ENCODE measurements at regions not wholly inside any gene's neighbourhood (a gene's known extent, or its start where the extent isn't known, plus 50 kb on each side); places are given as distances from the start of the nearest gene placed in this dataset.

GRCh38 chr15:95850837-95851236, 479.7 kb upstream of the NR2F2 start:
- H3K4me3 ChIP-seq (ENCODE audit: low read depth in 1 of 2, low read length in 2 of 2), result no peak overlapping the region
- H3K4me1 ChIP-seq (ENCODE audit: control insufficient read depth in 1 of 2, insufficient read depth in 2 of 2, low read length in 2 of 2), result no peaks in the 10 kb centered on the region
- no peaks in the 10 kb centered on the region for H3K36me3 ChIP-seq (ENCODE audit: control insufficient read depth in 1 of 2, insufficient read depth in 2 of 2, low read length in 2 of 2)
- no peak overlapping the region for H3K27ac ChIP-seq (ENCODE audit: low read length)
- H3K9me3 ChIP-seq (ENCODE audit: control insufficient read depth in 1 of 2, low read length in 2 of 2), result no peaks in the 10 kb centered on the region
- H3K27me3 ChIP-seq (ENCODE audit: low read depth, low read length), result no peaks in the 10 kb centered on the region

DNA sequence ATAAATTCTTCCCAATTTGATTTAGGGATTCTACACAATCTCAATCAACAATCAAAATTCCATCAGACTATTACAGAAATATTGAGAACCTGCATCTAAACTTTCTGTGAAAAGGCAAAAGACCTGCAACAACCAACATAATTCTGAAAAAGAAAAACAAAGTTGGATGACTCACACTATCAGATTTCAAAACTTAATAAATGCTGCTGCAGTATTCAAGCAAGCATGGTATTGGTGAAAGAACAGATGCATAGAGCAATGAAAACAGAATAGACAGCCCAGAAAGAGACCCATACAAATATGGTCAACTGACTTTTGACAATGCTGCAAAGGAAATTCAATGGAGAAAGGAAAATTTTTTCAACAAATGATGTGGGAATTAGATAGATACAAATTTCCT, 477.1 kb upstream of the NR2F2 start:
- H3K4me3 ChIP-seq (ENCODE audit: low read depth in 1 of 2, low read length in 2 of 2), result no peak overlapping the region
- no peaks in the 10 kb centered on the region for H3K36me3 ChIP-seq (ENCODE audit: control insufficient read depth in 1 of 2, insufficient read depth in 2 of 2, low read length in 2 of 2)
- no peaks in the 10 kb centered on the region for H3K4me1 ChIP-seq (ENCODE audit: control insufficient read depth in 1 of 2, insufficient read depth in 2 of 2, low read length in 2 of 2)
- no peaks in the 10 kb centered on the region for H3K9me3 ChIP-seq (ENCODE audit: control insufficient read depth in 1 of 2, low read length in 2 of 2)
- H3K27ac ChIP-seq (ENCODE audit: low read length), result no peak overlapping the region
- H3K27me3 ChIP-seq (ENCODE audit: low read depth, low read length), result no peaks in the 10 kb centered on the region

GRCh38 chr15:95857124-95857757, 473.3 kb upstream of the NR2F2 start:
- Histone ChIP-seq H3K9me3 (ENCODE audit: control insufficient read depth in 1 of 2, low read length in 2 of 2) (no peaks in the 10 kb centered on the region), H3K27ac (ENCODE audit: low read length) (no peak overlapping the region), H3K27me3 (ENCODE audit: low read depth, low read length) (no peaks in the 10 kb centered on the region), H3K36me3 (ENCODE audit: control insufficient read depth in 1 of 2, insufficient read depth in 2 of 2, low read length in 2 of 2) (no peaks in the 10 kb centered on the region), H3K4me3 (ENCODE audit: low read depth in 1 of 2, low read length in 2 of 2) (no peak overlapping the region), H3K4me1 (ENCODE audit: control insufficient read depth in 1 of 2, insufficient read depth in 2 of 2, low read length in 2 of 2) (peaks cover 0 to 4% of the 10 kb centered on the region in 2 donors)

DNA sequence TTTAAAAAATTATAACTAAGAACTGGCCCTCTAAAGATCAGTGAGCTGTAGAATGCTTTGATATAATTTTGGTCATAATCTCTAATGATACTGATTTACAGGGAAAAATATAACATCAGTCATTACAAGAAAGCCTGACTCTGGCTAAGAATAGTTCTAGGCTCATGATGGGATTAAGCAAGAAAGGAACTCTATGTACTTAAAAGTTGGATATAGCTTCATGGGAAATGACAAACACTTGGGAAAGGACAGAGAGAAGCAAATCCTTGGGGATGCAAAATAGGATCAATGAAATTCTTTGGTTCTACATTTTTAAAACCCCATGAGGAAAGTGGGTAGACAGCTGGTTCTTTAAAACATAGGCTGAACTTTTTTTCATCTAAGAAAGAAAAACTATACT, 472.7 kb upstream of the NR2F2 start:
- H3K9me3 ChIP-seq (ENCODE audit: control insufficient read depth in 1 of 2, low read length in 2 of 2), result no peaks in the 10 kb centered on the region
- H3K27ac ChIP-seq (ENCODE audit: low read length), result no peak overlapping the region

GRCh38 chr15:95860406-95860805, 470.1 kb upstream of the NR2F2 start:
- H3K36me3 ChIP-seq (ENCODE audit: control insufficient read depth in 1 of 2, insufficient read depth in 2 of 2, low read length in 2 of 2), result no peaks in the 10 kb centered on the region
- H3K27me3 ChIP-seq (ENCODE audit: low read depth, low read length), result no peaks in the 10 kb centered on the region
- H3K4me1 ChIP-seq (ENCODE audit: control insufficient read depth in 1 of 2, insufficient read depth in 2 of 2, low read length in 2 of 2), result peaks cover 0 to 4% of the 10 kb centered on the region in 2 donors
- no peak overlapping the region for H3K4me3 ChIP-seq (ENCODE audit: low read depth in 1 of 2, low read length in 2 of 2)
- H3K9me3 ChIP-seq (ENCODE audit: control insufficient read depth in 1 of 2, low read length in 2 of 2), result no peaks in the 10 kb centered on the region
- H3K27ac ChIP-seq (ENCODE audit: low read length), result no peak overlapping the region

More for the DNA sequence above, 472.7 kb upstream of the NR2F2 start:
- Histone ChIP-seq H3K4me3 (ENCODE audit: low read depth in 1 of 2, low read length in 2 of 2) (no peak overlapping the region), H3K27me3 (ENCODE audit: low read depth, low read length) (no peaks in the 10 kb centered on the region), H3K36me3 (ENCODE audit: control insufficient read depth in 1 of 2, insufficient read depth in 2 of 2, low read length in 2 of 2) (no peaks in the 10 kb centered on the region), H3K4me1 (ENCODE audit: control insufficient read depth in 1 of 2, insufficient read depth in 2 of 2, low read length in 2 of 2) (peaks cover 0 to 4% of the 10 kb centered on the region in 2 donors)

DNA sequence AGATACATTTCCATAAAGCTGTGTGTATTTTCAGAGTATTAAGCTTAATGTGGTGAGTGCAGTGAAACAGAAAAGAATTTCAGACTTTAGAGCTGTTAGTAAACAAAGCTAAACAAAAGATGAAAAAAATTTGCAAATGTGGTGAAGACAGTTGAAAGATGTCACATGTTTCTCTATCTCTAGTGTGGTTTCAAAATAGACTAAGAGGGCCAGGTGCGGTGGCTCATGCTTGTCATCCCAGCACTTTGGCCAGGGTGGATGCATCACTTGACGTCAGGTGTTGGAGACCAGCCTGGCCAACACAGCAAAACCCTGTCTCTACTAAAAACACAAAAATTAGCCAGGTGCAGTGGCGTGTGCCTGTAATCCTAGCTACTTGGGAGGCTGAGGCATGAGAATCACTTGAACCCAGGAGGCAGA, 466.0 kb upstream of the NR2F2 start:
- H3K27me3 ChIP-seq (ENCODE audit: low read depth, low read length), result no peaks in the 10 kb centered on the region
- no peak overlapping the region for H3K4me3 ChIP-seq (ENCODE audit: low read depth in 1 of 2, low read length in 2 of 2)
- no peaks in the 10 kb centered on the region for H3K36me3 ChIP-seq (ENCODE audit: control insufficient read depth in 1 of 2, insufficient read depth in 2 of 2, low read length in 2 of 2)
- peaks cover 0 to 11% of the 10 kb centered on the region in 2 donors for H3K4me1 ChIP-seq (ENCODE audit: control insufficient read depth in 1 of 2, insufficient read depth in 2 of 2, low read length in 2 of 2)
- no peak overlapping the region for H3K27ac ChIP-seq (ENCODE audit: low read length)
- H3K9me3 ChIP-seq (ENCODE audit: control insufficient read depth in 1 of 2, low read length in 2 of 2), result no peaks in the 10 kb centered on the region

DNA sequence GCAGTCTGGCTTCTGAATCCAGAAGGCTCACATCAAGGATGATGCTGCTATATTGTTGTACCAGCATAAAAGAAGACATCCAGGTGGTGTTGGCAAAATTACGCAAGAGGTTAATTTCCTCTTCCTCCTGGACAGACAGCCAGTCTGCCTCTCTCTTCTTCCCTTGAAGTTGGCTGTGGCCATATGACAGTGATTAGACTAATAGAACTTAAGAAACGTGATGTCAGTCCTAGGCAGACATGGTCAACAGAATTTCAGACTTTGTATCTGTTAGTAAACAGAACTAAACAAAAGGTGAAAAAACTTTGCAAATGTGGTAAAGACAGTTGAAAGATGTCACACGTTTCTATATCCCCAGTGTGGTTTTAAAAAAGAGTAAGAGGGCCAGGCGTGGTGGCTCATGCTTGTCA, 465.2 kb upstream of the NR2F2 start:
- no peaks in the 10 kb centered on the region for H3K27me3 ChIP-seq (ENCODE audit: low read depth, low read length)
- H3K27ac ChIP-seq (ENCODE audit: low read length), result no peak overlapping the region
- H3K4me3 ChIP-seq (ENCODE audit: low read depth in 1 of 2, low read length in 2 of 2), result no peak overlapping the region
- H3K4me1 ChIP-seq (ENCODE audit: control insufficient read depth in 1 of 2, insufficient read depth in 2 of 2, low read length in 2 of 2), result peaks cover 0 to 11% of the 10 kb centered on the region in 2 donors
- no peaks in the 10 kb centered on the region for H3K36me3 ChIP-seq (ENCODE audit: control insufficient read depth in 1 of 2, insufficient read depth in 2 of 2, low read length in 2 of 2)
- no peaks in the 10 kb centered on the region for H3K9me3 ChIP-seq (ENCODE audit: control insufficient read depth in 1 of 2, low read length in 2 of 2)

DNA sequence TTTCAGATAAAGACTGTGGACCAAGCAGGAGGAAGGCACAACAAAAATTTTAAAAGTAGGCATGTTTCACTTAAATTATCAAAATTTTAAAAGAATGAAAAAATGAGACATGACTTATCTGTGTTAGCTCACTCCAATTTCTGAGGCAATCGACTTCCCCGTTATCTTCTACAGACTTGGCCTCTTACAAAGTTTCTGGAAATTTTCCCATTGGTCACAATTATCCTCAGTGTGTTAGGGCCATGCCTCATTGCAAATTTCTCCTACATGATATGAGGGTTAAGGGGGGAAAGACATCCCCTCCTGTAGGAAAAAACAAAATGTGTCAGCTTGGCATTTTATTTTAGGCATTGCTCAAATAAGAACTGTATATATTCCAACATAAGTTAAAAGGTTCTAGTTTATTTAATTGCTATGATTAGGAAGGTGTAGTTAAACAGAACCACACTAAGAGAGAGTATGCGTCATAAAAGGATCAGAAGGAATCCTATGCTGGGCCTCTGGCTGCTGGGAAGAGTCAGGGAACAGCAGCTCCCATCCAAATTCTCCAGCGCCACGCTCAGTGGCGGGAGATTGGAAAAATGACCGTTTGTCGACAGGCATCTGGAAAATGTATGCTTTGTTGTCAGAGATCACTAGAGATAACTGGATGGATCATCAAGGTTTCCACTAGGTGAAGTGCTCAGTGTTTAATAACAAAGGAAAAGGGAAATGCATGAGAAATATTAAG, 463.6 kb upstream of the NR2F2 start:
- Histone ChIP-seq H3K36me3 (ENCODE audit: control insufficient read depth in 1 of 2, insufficient read depth in 2 of 2, low read length in 2 of 2) (no peaks in the 10 kb centered on the region), H3K27me3 (ENCODE audit: low read depth, low read length) (no peaks in the 10 kb centered on the region), H3K27ac (ENCODE audit: low read length) (no peak overlapping the region), H3K4me3 (ENCODE audit: low read depth in 1 of 2, low read length in 2 of 2) (no peak overlapping the region), H3K4me1 (ENCODE audit: control insufficient read depth in 1 of 2, insufficient read depth in 2 of 2, low read length in 2 of 2) (peaks cover 0 to 7% of the 10 kb centered on the region in 2 donors), H3K9me3 (ENCODE audit: control insufficient read depth in 1 of 2, low read length in 2 of 2) (no peaks in the 10 kb centered on the region)

DNA sequence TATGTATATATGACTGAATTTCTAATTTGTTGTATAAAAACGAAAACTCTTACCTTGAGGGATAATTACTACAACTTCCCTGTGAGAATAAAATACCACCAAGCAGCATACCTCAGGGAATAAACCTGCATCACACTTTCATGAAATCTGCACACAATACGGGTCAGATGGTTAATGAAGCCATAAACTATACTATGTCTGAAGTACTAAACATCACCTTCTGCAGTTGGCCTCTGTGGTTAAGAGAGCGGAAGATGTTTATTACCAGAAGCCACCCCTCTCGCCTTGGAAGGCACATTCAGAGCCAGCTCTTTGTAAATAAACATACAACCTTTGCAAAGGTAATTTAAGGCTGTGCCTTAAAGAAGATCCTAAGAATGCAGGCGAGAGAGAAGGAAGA, 462.1 kb upstream of the NR2F2 start:
- Histone ChIP-seq H3K36me3 (ENCODE audit: control insufficient read depth in 1 of 2, insufficient read depth in 2 of 2, low read length in 2 of 2) (no peaks in the 10 kb centered on the region), H3K27me3 (ENCODE audit: low read depth, low read length) (no peaks in the 10 kb centered on the region), H3K27ac (ENCODE audit: low read length) (no peak overlapping the region), H3K4me1 (ENCODE audit: control insufficient read depth in 1 of 2, insufficient read depth in 2 of 2, low read length in 2 of 2) (peaks cover 0 to 7% of the 10 kb centered on the region in 2 donors), H3K4me3 (ENCODE audit: low read depth in 1 of 2, low read length in 2 of 2) (no peak overlapping the region), H3K9me3 (ENCODE audit: control insufficient read depth in 1 of 2, low read length in 2 of 2) (no peaks in the 10 kb centered on the region)

DNA sequence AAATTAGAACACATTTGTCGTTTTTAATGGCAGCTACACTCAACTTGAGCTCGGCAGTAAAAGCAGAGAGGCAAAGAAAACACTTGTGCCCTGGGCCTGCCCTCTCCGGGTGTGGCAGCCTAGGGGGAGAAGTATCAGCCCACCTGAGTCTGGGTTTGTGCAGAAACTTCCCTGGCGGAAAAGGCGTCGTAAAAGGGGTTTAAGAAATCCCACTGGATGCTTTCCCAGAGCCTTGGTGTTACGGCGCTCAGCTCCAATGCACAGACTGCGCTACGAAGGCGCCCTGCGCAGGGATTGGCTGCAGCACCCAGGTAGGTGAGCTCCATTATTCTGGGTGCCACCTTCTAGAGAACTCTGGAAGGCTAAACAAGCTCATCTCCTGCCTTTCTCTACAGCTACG, 461.5 kb upstream of the NR2F2 start:
- no peaks in the 10 kb centered on the region for H3K9me3 ChIP-seq (ENCODE audit: control insufficient read depth in 1 of 2, low read length in 2 of 2)
- H3K4me3 ChIP-seq (ENCODE audit: low read depth in 1 of 2, low read length in 2 of 2), result no peak overlapping the region
- H3K27me3 ChIP-seq (ENCODE audit: low read depth, low read length), result no peaks in the 10 kb centered on the region
- no peak overlapping the region for H3K27ac ChIP-seq (ENCODE audit: low read length)
- H3K36me3 ChIP-seq (ENCODE audit: control insufficient read depth in 1 of 2, insufficient read depth in 2 of 2, low read length in 2 of 2), result no peaks in the 10 kb centered on the region
- H3K4me1 ChIP-seq (ENCODE audit: control insufficient read depth in 1 of 2, insufficient read depth in 2 of 2, low read length in 2 of 2), result peaks cover 0 to 7% of the 10 kb centered on the region in 2 donors

DNA sequence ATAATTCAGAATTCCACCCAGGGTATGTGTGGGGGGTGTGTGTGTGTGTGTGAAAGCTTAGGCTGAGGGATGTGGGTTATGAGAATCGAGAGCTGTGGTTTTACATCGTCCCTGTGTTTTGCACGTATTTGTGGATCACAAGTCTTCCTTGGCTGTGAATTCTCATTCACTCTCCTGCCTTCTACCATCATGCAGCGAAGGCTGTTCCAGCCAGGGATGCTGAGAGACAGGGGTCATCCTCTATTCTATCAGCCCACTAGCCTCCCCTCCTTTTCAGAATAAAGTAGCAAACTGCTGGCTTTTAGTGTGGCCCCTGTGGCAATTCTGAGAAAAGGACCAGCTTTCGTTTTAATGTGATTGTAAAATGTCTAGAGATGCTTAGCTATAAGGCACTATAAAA, 460.6 kb upstream of the NR2F2 start:
- no peak overlapping the region for H3K4me3 ChIP-seq (ENCODE audit: low read depth in 1 of 2, low read length in 2 of 2)
- no peaks in the 10 kb centered on the region for H3K9me3 ChIP-seq (ENCODE audit: control insufficient read depth in 1 of 2, low read length in 2 of 2)
- H3K4me1 ChIP-seq (ENCODE audit: control insufficient read depth in 1 of 2, insufficient read depth in 2 of 2, low read length in 2 of 2), result peaks cover 0 to 7% of the 10 kb centered on the region in 2 donors
- no peaks in the 10 kb centered on the region for H3K36me3 ChIP-seq (ENCODE audit: control insufficient read depth in 1 of 2, insufficient read depth in 2 of 2, low read length in 2 of 2)
- H3K27me3 ChIP-seq (ENCODE audit: low read depth, low read length), result no peaks in the 10 kb centered on the region
- H3K27ac ChIP-seq (ENCODE audit: low read length), result no peak overlapping the region
